ENCODE measurements at regions not wholly inside any gene's neighbourhood (a gene's known extent, or its start where the extent isn't known, plus 50 kb on each side); places are given as distances from the start of the nearest gene placed in this dataset.

- TF ChIP-seq CREB1 (IDR thresholded peaks at IDR 0.05; ENCODE audit: low read depth) (no peak), REST (IDR thresholded peaks at IDR 0.05; ENCODE audit: low read depth) (no peak), YY1 (IDR thresholded peaks at IDR 0.05; ENCODE audit: low read depth) (no peak), EGR1 (IDR thresholded peaks at IDR 0.05) (no peak), EP300 (IDR thresholded peaks at IDR 0.05; ENCODE audit: borderline replicate concordance) (no peak), MAX (IDR thresholded peaks at IDR 0.05) (no peak), TAF1 (IDR thresholded peaks at IDR 0.05; ENCODE audit: low read depth) (no peak), RAD21 (IDR thresholded peaks at IDR 0.05; ENCODE audit: low read depth) (no peak), CEBPB (IDR thresholded peaks at IDR 0.05) (no peak), TCF12 (IDR thresholded peaks at IDR 0.05; ENCODE audit: low read depth) (no peak)
Observed at GRCh38 chr3:28844298-28845005, 436.4 kb upstream of the RBMS3 start.

GRCh38 chr3:28845006-28845324, 435.9 kb upstream of the RBMS3 start:
- TF ChIP-seq CREB1 (IDR thresholded peaks at IDR 0.05; ENCODE audit: low read depth), result no peak
- TF ChIP-seq ZBTB7A (IDR thresholded peaks at IDR 0.05; ENCODE audit: low read depth), result no peak
- TF ChIP-seq MAX (IDR thresholded peaks at IDR 0.05), result no peak
- no peak for TF ChIP-seq NFIC (IDR thresholded peaks at IDR 0.05)
- TF ChIP-seq RAD21 (IDR thresholded peaks at IDR 0.05; ENCODE audit: low read depth), result no peak
- TF ChIP-seq TAF1 (IDR thresholded peaks at IDR 0.05; ENCODE audit: low read depth), result no peak
- TF ChIP-seq EP300 (IDR thresholded peaks at IDR 0.05; ENCODE audit: borderline replicate concordance), result no peak
- TF ChIP-seq FOXM1 (IDR thresholded peaks at IDR 0.05; ENCODE audit: borderline replicate concordance, low read depth), result no peak
- TF ChIP-seq USF1 (IDR thresholded peaks at IDR 0.05), result no peak

GRCh38 chr3:28846971-28847478, 433.8 kb upstream of the RBMS3 start:
- no peak for TF ChIP-seq YY1 (IDR thresholded peaks at IDR 0.05; ENCODE audit: low read depth)
- TF ChIP-seq RAD21 (IDR thresholded peaks at IDR 0.05; ENCODE audit: low read depth), result no peak
- TF ChIP-seq CEBPB (IDR thresholded peaks at IDR 0.05), result no peak
- TF ChIP-seq REST (IDR thresholded peaks at IDR 0.05; ENCODE audit: low read depth), result no peak
- no peak for TF ChIP-seq FOXM1 (IDR thresholded peaks at IDR 0.05; ENCODE audit: borderline replicate concordance, low read depth)
- no peak for TF ChIP-seq NFIC (IDR thresholded peaks at IDR 0.05)
- no peak for TF ChIP-seq CREB1 (IDR thresholded peaks at IDR 0.05; ENCODE audit: low read depth)
- TF ChIP-seq ZBTB7A (IDR thresholded peaks at IDR 0.05; ENCODE audit: low read depth), result no peak
- no peak for TF ChIP-seq EP300 (IDR thresholded peaks at IDR 0.05; ENCODE audit: borderline replicate concordance)

- TF ChIP-seq NFIC (IDR thresholded peaks at IDR 0.05) (no peak), FOXM1 (IDR thresholded peaks at IDR 0.05; ENCODE audit: borderline replicate concordance, low read depth) (no peak), USF1 (IDR thresholded peaks at IDR 0.05) (no peak), TAF1 (IDR thresholded peaks at IDR 0.05; ENCODE audit: low read depth) (no peak), MAX (IDR thresholded peaks at IDR 0.05) (no peak), RAD21 (IDR thresholded peaks at IDR 0.05; ENCODE audit: low read depth) (no peak), CREB1 (IDR thresholded peaks at IDR 0.05; ENCODE audit: low read depth) (no peak), ZBTB7A (IDR thresholded peaks at IDR 0.05; ENCODE audit: low read depth) (no peak), YY1 (IDR thresholded peaks at IDR 0.05; ENCODE audit: low read depth) (no peak)
Observed at GRCh38 chr3:28847736-28848135, 433.1 kb upstream of the RBMS3 start.

GRCh38 chr3:28850186-28850585, 430.7 kb upstream of the RBMS3 start:
- TF ChIP-seq MAX (IDR thresholded peaks at IDR 0.05), result no peak
- no peak for TF ChIP-seq FOXM1 (IDR thresholded peaks at IDR 0.05; ENCODE audit: borderline replicate concordance, low read depth)
- no peak for TF ChIP-seq CEBPB (IDR thresholded peaks at IDR 0.05)
- no peak for TF ChIP-seq NFIC (IDR thresholded peaks at IDR 0.05)
- TF ChIP-seq TCF12 (IDR thresholded peaks at IDR 0.05; ENCODE audit: low read depth), result no peak
- no peak for TF ChIP-seq RAD21 (IDR thresholded peaks at IDR 0.05; ENCODE audit: low read depth)
- TF ChIP-seq TEAD4 (IDR thresholded peaks at IDR 0.05), result no peak
- TF ChIP-seq USF1 (IDR thresholded peaks at IDR 0.05), result no peak
- TF ChIP-seq CREB1 (IDR thresholded peaks at IDR 0.05; ENCODE audit: low read depth), result no peak
- no peak for TF ChIP-seq ZBTB7A (IDR thresholded peaks at IDR 0.05; ENCODE audit: low read depth)
- no peak for TF ChIP-seq TAF1 (IDR thresholded peaks at IDR 0.05; ENCODE audit: low read depth)
- no peak for TF ChIP-seq YY1 (IDR thresholded peaks at IDR 0.05; ENCODE audit: low read depth)
- TF ChIP-seq REST (IDR thresholded peaks at IDR 0.05; ENCODE audit: low read depth), result no peak
- TF ChIP-seq EP300 (IDR thresholded peaks at IDR 0.05; ENCODE audit: borderline replicate concordance), result no peak
- TF ChIP-seq EGR1 (IDR thresholded peaks at IDR 0.05), result no peak
